ENCODE measurements at regions not wholly inside any gene's neighbourhood (a gene's known extent, or its start where the extent isn't known, plus 50 kb on each side); places are given as distances from the start of the nearest gene placed in this dataset.
"Not testable (repeated sequence)": the region's sequence is repeated elsewhere in the genome, so short reads cannot be mapped to it uniquely, and the experiment has no call there.

GRCh38 chr16:60674241-60674640, 1362.0 kb downstream of the CDH8 start:
- intact Hi-C loops (cut with DNase I; ENCODE audit: low total_unique reads): no loop called here
- H3K4me1 ChIP-seq: no peaks in the 10 kb centered on the region
- no peak for TF ChIP-seq CTCF (IDR thresholded peaks at IDR 0.05)
- TF ChIP-seq POLR2A (IDR thresholded peaks at IDR 0.05): no peak
- WGBS, 2 donors: 31 to 47% methylated on average over 1 of the region's 1 CpG
- no peaks in the 10 kb centered on the region for H3K36me3 ChIP-seq (ENCODE audit: low read depth, missing control alignments)
- H3K27ac ChIP-seq: no peak overlapping the region
- no peaks in the 10 kb centered on the region for H3K9me3 ChIP-seq
- no peak overlapping the region for H3K4me3 ChIP-seq
- no peak for DNase-seq
- H3K27me3 ChIP-seq: no peaks in the 10 kb centered on the region

- intact Hi-C loops (cut with DNase I; ENCODE audit: low total_unique reads): no loop called here
- Histone ChIP-seq H3K27ac (no peak overlapping the region), H3K4me1 (no peaks in the 10 kb centered on the region), H3K36me3 (ENCODE audit: low read depth, missing control alignments) (no peaks in the 10 kb centered on the region), H3K4me3 (no peak overlapping the region), H3K27me3 (no peaks in the 10 kb centered on the region), H3K9me3 (no peaks in the 10 kb centered on the region)
- DNase-seq: no peak
- TF ChIP-seq POLR2A (IDR thresholded peaks at IDR 0.05) (no peak), CTCF (IDR thresholded peaks at IDR 0.05) (no peak)
- 79 to 85% methylated on average over 2 of the region's 2 CpGs for WGBS, 2 donors
Measured at GRCh38 chr16:60655514-60656153, 1380.6 kb downstream of the CDH8 start.

- no peak for DNase-seq
- H3K27me3 ChIP-seq: no peaks in the 10 kb centered on the region
- intact Hi-C loops (cut with DNase I; ENCODE audit: low total_unique reads): no loop called here
- no peak overlapping the region for H3K27ac ChIP-seq
- no peaks in the 10 kb centered on the region for H3K36me3 ChIP-seq (ENCODE audit: low read depth, missing control alignments)
- TF ChIP-seq POLR2A (IDR thresholded peaks at IDR 0.05): no peak
- TF ChIP-seq CTCF (IDR thresholded peaks at IDR 0.05): no peak
- no peaks in the 10 kb centered on the region for H3K9me3 ChIP-seq
- H3K4me3 ChIP-seq: no peak overlapping the region
- H3K4me1 ChIP-seq: no peaks in the 10 kb centered on the region
- WGBS, 2 donors: 93 to 99% methylated on average over 3 of the region's 3 CpGs
Measured at GRCh38 chr16:60651346-60651745, 1384.9 kb downstream of the CDH8 start.

- Histone ChIP-seq H3K27ac (no peak overlapping the region), H3K9me3 (no peaks in the 10 kb centered on the region), H3K27me3 (no peaks in the 10 kb centered on the region), H3K4me1 (no peaks in the 10 kb centered on the region), H3K36me3 (ENCODE audit: low read depth, missing control alignments) (no peaks in the 10 kb centered on the region), H3K4me3 (no peak overlapping the region)
- DNase-seq: no peak
- intact Hi-C loops (cut with DNase I; ENCODE audit: low total_unique reads): no loop called here
- no peak for TF ChIP-seq POLR2A (IDR thresholded peaks at IDR 0.05)
- TF ChIP-seq CTCF (IDR thresholded peaks at IDR 0.05): no peak
Measured at GRCh38 chr16:60648290-60648689, 1387.9 kb downstream of the CDH8 start.

GRCh38 chr16:60647388-60647787, 1388.8 kb downstream of the CDH8 start:
- H3K27me3 ChIP-seq; DNase-seq; intact Hi-C loops (cut with DNase I; ENCODE audit: low total_unique reads); H3K9me3 ChIP-seq; H3K27ac ChIP-seq; H3K36me3 ChIP-seq (ENCODE audit: low read depth, missing control alignments); H3K4me3 ChIP-seq; H3K4me1 ChIP-seq: not testable (repeated sequence)
- 76 to 78% methylated on average over 18 to 19 of the region's 19 CpGs for WGBS, 2 donors

Measured in testis (tissue), 2 donors.